WTC11 (cell line): ENCODE measurements at regions not wholly inside any gene's neighbourhood (a gene's known extent, or its start where the extent isn't known, plus 50 kb on each side); places are given as distances from the start of the nearest gene placed in this dataset.

Experiments
- ATAC-seq: fragments of 200-7000 bp; cut with Tn5 transposase; 2 replicates; pipeline ENCODE4 v1.10.0; 2021; ENCODE audit warnings: mild to moderate bottlenecking, moderate library complexity
- CTCF ChIA-PET: fragments of 300-600 bp; sonication (Branson Sonifier 250); formaldehyde crosslinking; loops from one replicate; lab custom pipeline; 2021; ENCODE audit warnings: antibody characterized with exemption; lab: Charles Lee
- POLR2A ChIA-PET: fragments of 350-600 bp; sonication (Branson Sonifier 250); formaldehyde crosslinking; loops from one replicate; lab custom pipeline; 2021; ENCODE audit warnings: antibody characterized with exemption; lab: Charles Lee
- DNase-seq: peaks from one replicate; pipeline ENCODE4 v3.0.0; 2021; ENCODE audit warnings: low spot score
- H3K27ac Mint-ChIP-seq: 2 replicates; pipeline ENCODE4 v1.8.0; 2021; ENCODE audit warnings: mixed read lengths
- H3K27me3 Mint-ChIP-seq: 2 replicates; pipeline ENCODE4 v1.8.0; 2021; ENCODE audit warnings: low read depth, mild to moderate bottlenecking, moderate library complexity, mixed read lengths
- H3K36me3 Mint-ChIP-seq: 2 replicates; pipeline ENCODE4 v1.8.0; 2021; ENCODE audit warnings: mixed read lengths
- H3K4me1 Mint-ChIP-seq: 2 replicates; pipeline ENCODE4 v1.8.0; 2022; ENCODE audit warnings: mixed read lengths
- H3K4me3 Mint-ChIP-seq: 2 replicates; pipeline ENCODE4 v1.8.0; 2021; ENCODE audit warnings: mild to moderate bottlenecking, moderate library complexity, mixed read lengths
- H3K9me3 Mint-ChIP-seq: 2 replicates; pipeline ENCODE4 v1.8.0; 2021; ENCODE audit warnings: mixed read lengths
- ATF3 ChIP-seq: sonication (generic); formaldehyde crosslinking; conservative IDR thresholded peaks from 2 replicates; pipeline ENCODE4 v1.8.1; 2022; ENCODE audit warnings: mild to moderate bottlenecking, missing genetic modification reagents
- FOXJ3 ChIP-seq: sonication (generic); formaldehyde crosslinking; IDR thresholded peaks from 2 replicates; pipeline ENCODE4 v1.9.0; 2021; ENCODE audit warnings: missing genetic modification reagents, mild to moderate bottlenecking, borderline replicate concordance
- GRHL2 ChIP-seq: fragments of 250-450 bp; sonication (Bioruptor Pico); IDR thresholded peaks from 2 replicates; pipeline ENCODE4 v1.8.0; 2022; ENCODE audit warnings: mild to moderate bottlenecking, moderate library complexity; ENCODE audit not compliant: insufficient replicate concordance, severe bottlenecking
- GTF2I ChIP-seq: fragments of 250-450 bp; sonication (Bioruptor Pico); conservative IDR thresholded peaks from 2 replicates; pipeline ENCODE4 v1.4.0; 2021; ENCODE audit warnings: mild to moderate bottlenecking
- KAT7 ChIP-seq: sonication (generic); formaldehyde crosslinking; IDR thresholded peaks from 2 replicates; pipeline ENCODE4 v1.8.1; 2023; ENCODE audit warnings: missing genetic modification reagents, mild to moderate bottlenecking, borderline replicate concordance
- MYBL2 ChIP-seq: sonication (generic); formaldehyde crosslinking; IDR thresholded peaks from 2 replicates; pipeline ENCODE4 v1.8.1; 2023; ENCODE audit warnings: mild to moderate bottlenecking, moderate library complexity, missing genetic modification reagents
- SP1 ChIP-seq: sonication (generic); formaldehyde crosslinking; conservative IDR thresholded peaks from 2 replicates; pipeline ENCODE4 v1.8.1; 2022; ENCODE audit warnings: missing genetic modification reagents
- ZNF121 ChIP-seq: sonication (generic); formaldehyde crosslinking; IDR thresholded peaks from 2 replicates; pipeline ENCODE4 v1.8.0; 2023; ENCODE audit warnings: missing genetic modification reagents
- ZNF138 ChIP-seq: sonication (generic); formaldehyde crosslinking; conservative IDR thresholded peaks from 2 replicates; pipeline ENCODE4 v1.8.1; 2022; ENCODE audit warnings: mild to moderate bottlenecking, moderate library complexity, missing genetic modification reagents
- ZNF317 ChIP-seq: sonication (generic); formaldehyde crosslinking; IDR thresholded peaks from 2 replicates; pipeline ENCODE4 v1.8.1; 2023; ENCODE audit warnings: low read depth, mild to moderate bottlenecking, moderate library complexity, missing genetic modification reagents, borderline replicate concordance
- TF ChIP-seq, protein P1 (sequence below): sonication (generic); formaldehyde crosslinking; IDR thresholded peaks from 2 replicates; pipeline ENCODE4 v1.8.0; 2023; ENCODE audit warnings: missing genetic modification reagents
- TF ChIP-seq, protein P2 (sequence below): fragments of 250-450 bp; sonication (Bioruptor Pico); IDR thresholded peaks from 2 replicates; pipeline ENCODE4 v2.1.2; 2022; ENCODE audit warnings: mild to moderate bottlenecking, moderate library complexity
- TF ChIP-seq, protein P3 (sequence below): fragments of 250-450 bp; sonication (Bioruptor Pico); conservative IDR thresholded peaks from 2 replicates; pipeline ENCODE4 v1.9.0; 2021; ENCODE audit warnings: mild to moderate bottlenecking
- TF ChIP-seq, protein P4 (sequence below): sonication (generic); formaldehyde crosslinking; IDR thresholded peaks from 2 replicates; pipeline ENCODE4 v1.8.1; 2022; ENCODE audit warnings: mild to moderate bottlenecking, moderate library complexity, missing genetic modification reagents
- TF ChIP-seq, protein P5 (sequence below): fragments of 250-450 bp; sonication (Bioruptor Pico); IDR thresholded peaks from 2 replicates; pipeline ENCODE4 v1.9.0; 2021; ENCODE audit warnings: mild to moderate bottlenecking, borderline replicate concordance

DNA sequence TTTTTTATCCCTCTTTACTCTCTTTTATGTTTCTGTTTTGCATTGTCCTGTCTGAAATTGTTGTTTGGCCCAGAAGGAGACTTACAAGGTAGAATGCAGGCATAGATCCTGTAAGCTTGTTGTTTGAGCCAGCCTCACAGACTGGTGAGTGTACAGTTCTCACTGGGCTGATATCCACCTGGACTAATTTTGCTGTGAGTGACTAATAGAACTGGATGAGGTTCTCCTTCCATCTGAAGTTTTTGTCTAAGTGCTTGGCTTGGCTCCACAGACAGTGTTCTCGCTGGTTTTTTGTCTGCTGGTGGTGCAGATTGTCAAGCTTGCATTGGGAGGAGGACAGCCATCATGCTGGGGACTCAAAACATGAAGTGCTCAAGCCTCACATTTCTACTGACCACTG, 495.7 kb downstream of the TSN start:
- Mint-ChIP-seq H3K9me3 (no peaks in the 10 kb centered on the region), H3K4me1 (no peaks in the 10 kb centered on the region), H3K27ac (no peak overlapping the region), H3K27me3 (no peaks in the 10 kb centered on the region), H3K4me3 (no peak overlapping the region), H3K36me3 (no peaks in the 10 kb centered on the region)
- ChIA-PET CTCF (no interaction called here), POLR2A (no interaction called here)
- TF ChIP-seq ZNF121 (CRISPR knock-in tag) (no peak), KAT7 (CRISPR knock-in tag) (no peak)
- ATAC-seq: no peak
- no peak for DNase-seq

GRCh38 chr2:122251566-122251965, 496.1 kb downstream of the TSN start:
- ChIA-PET CTCF (no interaction called here), POLR2A (no interaction called here)
- H3K4me1 Mint-ChIP-seq: no peaks in the 10 kb centered on the region
- no peaks in the 10 kb centered on the region for H3K9me3 Mint-ChIP-seq
- no peak overlapping the region for H3K4me3 Mint-ChIP-seq
- no peaks in the 10 kb centered on the region for H3K36me3 Mint-ChIP-seq
- H3K27ac Mint-ChIP-seq: no peak overlapping the region
- TF ChIP-seq ZNF121 (CRISPR knock-in tag): no peak
- TF ChIP-seq, protein P1, sequence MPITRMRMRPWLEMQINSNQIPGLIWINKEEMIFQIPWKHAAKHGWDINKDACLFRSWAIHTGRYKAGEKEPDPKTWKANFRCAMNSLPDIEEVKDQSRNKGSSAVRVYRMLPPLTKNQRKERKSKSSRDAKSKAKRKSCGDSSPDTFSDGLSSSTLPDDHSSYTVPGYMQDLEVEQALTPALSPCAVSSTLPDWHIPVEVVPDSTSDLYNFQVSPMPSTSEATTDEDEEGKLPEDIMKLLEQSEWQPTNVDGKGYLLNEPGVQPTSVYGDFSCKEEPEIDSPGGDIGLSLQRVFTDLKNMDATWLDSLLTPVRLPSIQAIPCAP: no peak
- TF ChIP-seq, protein P2, sequence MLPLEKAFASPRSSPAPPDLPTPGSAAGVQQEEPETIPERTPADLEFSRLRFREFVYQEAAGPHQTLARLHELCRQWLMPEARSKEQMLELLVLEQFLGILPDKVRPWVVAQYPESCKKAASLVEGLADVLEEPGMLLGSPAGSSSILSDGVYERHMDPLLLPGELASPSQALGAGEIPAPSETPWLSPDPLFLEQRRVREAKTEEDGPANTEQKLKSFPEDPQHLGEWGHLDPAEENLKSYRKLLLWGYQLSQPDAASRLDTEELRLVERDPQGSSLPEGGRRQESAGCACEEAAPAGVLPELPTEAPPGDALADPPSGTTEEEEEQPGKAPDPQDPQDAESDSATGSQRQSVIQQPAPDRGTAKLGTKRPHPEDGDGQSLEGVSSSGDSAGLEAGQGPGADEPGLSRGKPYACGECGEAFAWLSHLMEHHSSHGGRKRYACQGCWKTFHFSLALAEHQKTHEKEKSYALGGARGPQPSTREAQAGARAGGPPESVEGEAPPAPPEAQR: no peak
- DNase-seq (no peak), ATAC-seq (no peak)
- no peaks in the 10 kb centered on the region for H3K27me3 Mint-ChIP-seq

GRCh38 chr2:122255924-122256323, 500.5 kb downstream of the TSN start:
- DNase-seq (no peak), ATAC-seq (no peak)
- Mint-ChIP-seq H3K27ac (no peak overlapping the region), H3K36me3 (no peaks in the 10 kb centered on the region), H3K27me3 (no peaks in the 10 kb centered on the region), H3K4me1 (0 out of 2 replicates have a peak, but pooled peaks cover 2% of the 10 kb centered on the region), H3K9me3 (no peaks in the 10 kb centered on the region), H3K4me3 (no peak overlapping the region)
- CTCF ChIA-PET: no interaction called here
- POLR2A ChIA-PET: no interaction called here
- TF ChIP-seq, protein P3, sequence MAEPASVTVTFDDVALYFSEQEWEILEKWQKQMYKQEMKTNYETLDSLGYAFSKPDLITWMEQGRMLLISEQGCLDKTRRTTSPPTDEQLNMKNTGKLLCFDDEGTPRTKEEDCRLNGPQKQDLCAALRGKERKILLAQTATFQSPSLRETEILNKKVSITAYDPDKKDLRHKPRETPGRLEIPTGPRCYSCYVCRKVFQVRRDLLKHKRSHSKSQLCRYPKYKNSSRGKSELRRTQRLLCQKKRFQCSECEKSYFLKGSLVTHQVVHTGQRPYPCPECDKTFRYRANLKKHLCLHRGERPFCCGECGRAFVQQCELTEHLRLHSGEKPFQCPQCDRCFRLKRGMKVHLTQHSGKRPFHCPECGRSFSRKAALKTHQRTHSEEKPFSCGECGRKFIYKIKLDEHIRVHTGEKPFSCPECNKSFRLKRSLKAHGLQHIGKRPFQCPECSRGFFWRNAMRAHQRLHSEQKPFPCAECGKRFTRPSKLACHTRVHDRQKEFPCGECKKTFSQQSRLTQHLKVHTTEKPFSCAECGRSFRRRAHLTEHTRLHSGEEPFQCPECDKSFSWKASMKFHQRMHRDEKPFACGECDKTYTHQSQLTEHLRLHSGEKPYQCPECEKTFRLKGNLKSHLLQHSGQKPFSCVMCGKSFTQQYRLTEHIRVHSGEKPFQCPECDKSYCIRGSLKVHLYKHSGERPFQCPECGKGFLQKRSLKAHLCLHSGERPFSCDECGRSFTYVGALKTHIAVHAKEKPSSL (CRISPR knock-in tag): no peak

DNA sequence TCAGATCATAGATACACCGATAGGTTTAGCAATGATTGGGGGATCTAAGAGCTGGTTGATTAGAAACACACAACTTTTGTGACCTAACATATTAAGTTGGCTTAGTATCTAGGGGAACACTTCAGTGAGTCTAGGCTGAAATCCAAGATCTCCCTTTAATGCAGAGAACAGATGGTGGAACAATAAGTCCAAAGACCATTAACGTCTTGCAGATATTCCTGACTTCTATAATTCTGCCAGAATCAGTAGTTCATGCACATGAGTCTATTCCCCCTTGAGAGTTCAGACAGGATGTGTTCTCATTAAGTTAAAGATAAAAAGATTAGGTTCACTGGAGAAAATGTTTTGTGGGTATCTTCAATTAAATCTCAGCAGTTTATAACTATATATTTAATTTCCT, 506.5 kb downstream of the TSN start:
- POLR2A ChIA-PET: no interaction called here
- DNase-seq (no peak), ATAC-seq (no peak)
- TF ChIP-seq, protein P1: no peak
- TF ChIP-seq ZNF121 (CRISPR knock-in tag): no peak
- TF ChIP-seq ATF3 (CRISPR knock-in tag): no peak
- TF ChIP-seq ZNF138 (CRISPR knock-in tag): no peak
- no peaks in the 10 kb centered on the region for H3K36me3 Mint-ChIP-seq
- H3K27ac Mint-ChIP-seq: no peak overlapping the region
- H3K4me3 Mint-ChIP-seq: no peak overlapping the region
- H3K9me3 Mint-ChIP-seq: 0 out of 2 replicates have a peak, but pooled peaks cover 4% of the 10 kb centered on the region
- 0 out of 2 replicates have a peak, but pooled peaks cover 2% of the 10 kb centered on the region for H3K4me1 Mint-ChIP-seq
- CTCF ChIA-PET: no interaction called here
- H3K27me3 Mint-ChIP-seq: no peaks in the 10 kb centered on the region

GRCh38 chr2:122263746-122264145, 508.3 kb downstream of the TSN start:
- Mint-ChIP-seq H3K27me3 (no peaks in the 10 kb centered on the region), H3K4me1 (0 out of 2 replicates have a peak, but pooled peaks cover 2% of the 10 kb centered on the region), H3K4me3 (no peak overlapping the region), H3K9me3 (0 out of 2 replicates have a peak, but pooled peaks cover 4% of the 10 kb centered on the region), H3K36me3 (no peaks in the 10 kb centered on the region), H3K27ac (no peak overlapping the region)
- ChIA-PET POLR2A (no interaction called here), CTCF (no interaction called here)
- DNase-seq (no peak), ATAC-seq (no peak)
- TF ChIP-seq FOXJ3 (CRISPR knock-in tag): no peak
- TF ChIP-seq MYBL2 (CRISPR knock-in tag): no peak
- TF ChIP-seq, protein P4, sequence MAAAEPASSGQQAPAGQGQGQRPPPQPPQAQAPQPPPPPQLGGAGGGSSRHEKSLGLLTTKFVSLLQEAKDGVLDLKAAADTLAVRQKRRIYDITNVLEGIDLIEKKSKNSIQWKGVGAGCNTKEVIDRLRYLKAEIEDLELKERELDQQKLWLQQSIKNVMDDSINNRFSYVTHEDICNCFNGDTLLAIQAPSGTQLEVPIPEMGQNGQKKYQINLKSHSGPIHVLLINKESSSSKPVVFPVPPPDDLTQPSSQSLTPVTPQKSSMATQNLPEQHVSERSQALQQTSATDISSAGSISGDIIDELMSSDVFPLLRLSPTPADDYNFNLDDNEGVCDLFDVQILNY (CRISPR knock-in tag): no peak
- no peak for TF ChIP-seq GRHL2
- TF ChIP-seq GTF2I (CRISPR knock-in tag): no peak
- TF ChIP-seq ZNF317 (CRISPR knock-in tag): no peak
- no peak for TF ChIP-seq SP1 (CRISPR knock-in tag)
- TF ChIP-seq, protein P5, sequence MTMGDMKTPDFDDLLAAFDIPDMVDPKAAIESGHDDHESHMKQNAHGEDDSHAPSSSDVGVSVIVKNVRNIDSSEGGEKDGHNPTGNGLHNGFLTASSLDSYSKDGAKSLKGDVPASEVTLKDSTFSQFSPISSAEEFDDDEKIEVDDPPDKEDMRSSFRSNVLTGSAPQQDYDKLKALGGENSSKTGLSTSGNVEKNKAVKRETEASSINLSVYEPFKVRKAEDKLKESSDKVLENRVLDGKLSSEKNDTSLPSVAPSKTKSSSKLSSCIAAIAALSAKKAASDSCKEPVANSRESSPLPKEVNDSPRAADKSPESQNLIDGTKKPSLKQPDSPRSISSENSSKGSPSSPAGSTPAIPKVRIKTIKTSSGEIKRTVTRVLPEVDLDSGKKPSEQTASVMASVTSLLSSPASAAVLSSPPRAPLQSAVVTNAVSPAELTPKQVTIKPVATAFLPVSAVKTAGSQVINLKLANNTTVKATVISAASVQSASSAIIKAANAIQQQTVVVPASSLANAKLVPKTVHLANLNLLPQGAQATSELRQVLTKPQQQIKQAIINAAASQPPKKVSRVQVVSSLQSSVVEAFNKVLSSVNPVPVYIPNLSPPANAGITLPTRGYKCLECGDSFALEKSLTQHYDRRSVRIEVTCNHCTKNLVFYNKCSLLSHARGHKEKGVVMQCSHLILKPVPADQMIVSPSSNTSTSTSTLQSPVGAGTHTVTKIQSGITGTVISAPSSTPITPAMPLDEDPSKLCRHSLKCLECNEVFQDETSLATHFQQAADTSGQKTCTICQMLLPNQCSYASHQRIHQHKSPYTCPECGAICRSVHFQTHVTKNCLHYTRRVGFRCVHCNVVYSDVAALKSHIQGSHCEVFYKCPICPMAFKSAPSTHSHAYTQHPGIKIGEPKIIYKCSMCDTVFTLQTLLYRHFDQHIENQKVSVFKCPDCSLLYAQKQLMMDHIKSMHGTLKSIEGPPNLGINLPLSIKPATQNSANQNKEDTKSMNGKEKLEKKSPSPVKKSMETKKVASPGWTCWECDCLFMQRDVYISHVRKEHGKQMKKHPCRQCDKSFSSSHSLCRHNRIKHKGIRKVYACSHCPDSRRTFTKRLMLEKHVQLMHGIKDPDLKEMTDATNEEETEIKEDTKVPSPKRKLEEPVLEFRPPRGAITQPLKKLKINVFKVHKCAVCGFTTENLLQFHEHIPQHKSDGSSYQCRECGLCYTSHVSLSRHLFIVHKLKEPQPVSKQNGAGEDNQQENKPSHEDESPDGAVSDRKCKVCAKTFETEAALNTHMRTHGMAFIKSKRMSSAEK (CRISPR knock-in tag): no peak
